Endodermal cell (in vitro differentiated cells): ENCODE measurements at regions not wholly inside any gene's neighbourhood (a gene's known extent, or its start where the extent isn't known, plus 50 kb on each side); places are given as distances from the start of the nearest gene placed in this dataset.

Experiments
- DNase-seq: peaks from one replicate; pipeline ENCODE4 v3.0.0-alpha.2; 2017
- H3K27ac ChIP-seq: 2 replicates; pipeline ENCODE4 v1.5.1; 2013; ENCODE audit warnings: mild to moderate bottlenecking, low read depth, low read length, moderate library complexity
- H3K27me3 ChIP-seq: 2 replicates; pipeline ENCODE4 v1.6.1; 2013; ENCODE audit warnings: mild to moderate bottlenecking, low read length, moderate library complexity; ENCODE audit not compliant: insufficient read depth, control insufficient read depth, poor library complexity, severe bottlenecking
- H3K36me3 ChIP-seq: 2 replicates; pipeline ENCODE4 v1.7.0; 2013; ENCODE audit warnings: mild to moderate bottlenecking, low read length, moderate library complexity; ENCODE audit not compliant: control insufficient read depth, insufficient read depth
- H3K4me1 ChIP-seq: one replicate; pipeline ENCODE4 v1.7.0; 2013; ENCODE audit warnings: low read length; ENCODE audit not compliant: control insufficient read depth, insufficient read depth
- H3K4me3 ChIP-seq: 2 replicates; pipeline ENCODE4 v1.5.1; 2013; ENCODE audit warnings: mild to moderate bottlenecking, low read length, moderate library complexity
- H3K9ac ChIP-seq: 2 replicates; pipeline ENCODE4 v1.6.1; 2013; ENCODE audit warnings: mild to moderate bottlenecking, low read length, moderate library complexity; ENCODE audit not compliant: poor library complexity, severe bottlenecking; ENCODE audit errors: extremely low read depth
- H3K9me3 ChIP-seq: 2 replicates; pipeline ENCODE4 v1.6.1; 2013; ENCODE audit warnings: mild to moderate bottlenecking, low read length, moderate library complexity; ENCODE audit not compliant: control insufficient read depth
- H3K27ac Mint-ChIP-seq: 2 replicates; pipeline ENCODE4 v1.8.0; 2020; ENCODE audit warnings: mixed read lengths
- H3K27me3 Mint-ChIP-seq: 2 replicates; pipeline ENCODE4 v1.8.0; 2021; ENCODE audit warnings: mild to moderate bottlenecking, mixed read lengths; ENCODE audit not compliant: insufficient read depth
- H3K36me3 Mint-ChIP-seq: 2 replicates; pipeline ENCODE4 v1.8.0; 2020; ENCODE audit warnings: low read depth, mixed read lengths
- H3K4me1 Mint-ChIP-seq: 2 replicates; pipeline ENCODE4 v1.8.0; 2020; ENCODE audit warnings: mixed read lengths
- H3K4me3 Mint-ChIP-seq: 2 replicates; pipeline ENCODE4 v1.8.0; 2020; ENCODE audit warnings: mild to moderate bottlenecking, moderate library complexity, mixed read lengths
- H3K9me3 Mint-ChIP-seq: 2 replicates; pipeline ENCODE4 v1.8.0; 2020; ENCODE audit warnings: mild to moderate bottlenecking, mixed read lengths
- CTCF ChIP-seq: fragments of 200-600 bp; sonication (generic); conservative IDR thresholded peaks from 2 replicates; pipeline ENCODE4 v1.5.0; 2021; ENCODE audit warnings: antibody characterized with exemption, mild to moderate bottlenecking
- WGBS, 2 experiments: methylation state at CpG; one replicate each; pipeline versions ENCODE4 v1.1.5 to v1.1.7; 2013; ENCODE audit warnings: missing lambda C conversion rate in 2 of 2, mixed read lengths in 1 of 2; ENCODE audit not compliant: insufficient coverage in 1 of 2, insufficient read length in 1 of 2; 5-methylcytosine and 5-hydroxymethylcytosine counted together

GRCh38 chr3:99041747-99042146, 140.3 kb upstream of the DCBLD2 start:
- H3K9me3 Mint-ChIP-seq = no peaks in the 10 kb centered on the region
- WGBS, 2 experiments = 85 to 94% methylated on average over 2 of the region's 2 CpGs
- no peak overlapping the region for H3K4me3 Mint-ChIP-seq
- Histone ChIP-seq H3K9me3 (no peaks in the 10 kb centered on the region), H3K4me3 (no peak overlapping the region), H3K9ac (no peak overlapping the region), H3K36me3 (no peaks in the 10 kb centered on the region), H3K27me3 (peaks cover 4% of the 10 kb centered on the region), H3K27ac (no peak overlapping the region), H3K4me1 (no peaks in the 10 kb centered on the region)
- no peak overlapping the region for H3K27ac Mint-ChIP-seq
- TF ChIP-seq CTCF = no peak
- no peaks in the 10 kb centered on the region for H3K36me3 Mint-ChIP-seq
- no peaks in the 10 kb centered on the region for H3K27me3 Mint-ChIP-seq
- peak; percentile 54 for DNase-seq
- no peaks in the 10 kb centered on the region for H3K4me1 Mint-ChIP-seq

- H3K27ac ChIP-seq = no peak overlapping the region
- Mint-ChIP-seq H3K4me3 (no peak overlapping the region), H3K27me3 (no peaks in the 10 kb centered on the region), H3K27ac (no peak overlapping the region), H3K36me3 (no peaks in the 10 kb centered on the region), H3K4me1 (no peaks in the 10 kb centered on the region), H3K9me3 (peaks cover 20% of the 10 kb centered on the region)
- DNase-seq = no peak
- no peak overlapping the region for H3K4me3 ChIP-seq
- no peak overlapping the region for H3K9ac ChIP-seq
- H3K36me3 ChIP-seq = no peaks in the 10 kb centered on the region
- 91% methylated on average over 4 of the region's 4 CpGs; no CpG with 5 or more reads in 1 of the 2 experiments for WGBS, 2 experiments
- H3K27me3 ChIP-seq = no peaks in the 10 kb centered on the region
- peaks cover 8% of the 10 kb centered on the region for H3K9me3 ChIP-seq
- no peaks in the 10 kb centered on the region for H3K4me1 ChIP-seq
- TF ChIP-seq CTCF = no peak
Measured at GRCh38 chr3:99031778-99032177, 130.3 kb upstream of the DCBLD2 start.

- TF ChIP-seq CTCF = peak; percentile 78
- Histone ChIP-seq H3K9me3 (no peaks in the 10 kb centered on the region), H3K9ac (no peak overlapping the region), H3K4me1 (no peaks in the 10 kb centered on the region), H3K4me3 (no peak overlapping the region), H3K27me3 (no peaks in the 10 kb centered on the region), H3K27ac (no peak overlapping the region), H3K36me3 (no peaks in the 10 kb centered on the region)
- H3K4me3 Mint-ChIP-seq = no peak overlapping the region
- no peaks in the 10 kb centered on the region for H3K9me3 Mint-ChIP-seq
- H3K4me1 Mint-ChIP-seq = no peaks in the 10 kb centered on the region
- 58% methylated on average over 1 of the region's 2 CpGs; no CpG with 5 or more reads in 1 of the 2 experiments for WGBS, 2 experiments
- H3K27me3 Mint-ChIP-seq = no peaks in the 10 kb centered on the region
- no peaks in the 10 kb centered on the region for H3K36me3 Mint-ChIP-seq
- no peak overlapping the region for H3K27ac Mint-ChIP-seq
- no peak for DNase-seq
Measured at GRCh38 chr3:99023590-99024192, 122.2 kb upstream of the DCBLD2 start.
